Glutamatergic neuron (in vitro differentiated cells): ENCODE measurements at regions not wholly inside any gene's neighbourhood (a gene's known extent, or its start where the extent isn't known, plus 50 kb on each side); places are given as distances from the start of the nearest gene placed in this dataset.
"Not testable (repeated sequence)": the region's sequence is repeated elsewhere in the genome, so short reads cannot be mapped to it uniquely, and the experiment has no call there.

Experiments used
- DNase-seq: peaks from one replicate; pipeline ENCODE4 v3.0.0; 2022
- H3K27ac Mint-ChIP-seq: one replicate; pipeline ENCODE4 v1.8.0; 2020; ENCODE audit warnings: mild to moderate bottlenecking, mixed read lengths, inconsistent platforms; ENCODE audit not compliant: unreplicated experiment
- H3K27me3 Mint-ChIP-seq: one replicate; pipeline ENCODE4 v1.8.0; 2020; ENCODE audit warnings: mild to moderate bottlenecking, moderate library complexity, mixed read lengths, inconsistent platforms; ENCODE audit not compliant: unreplicated experiment
- H3K36me3 Mint-ChIP-seq: one replicate; pipeline ENCODE4 v1.8.0; 2020; ENCODE audit warnings: mild to moderate bottlenecking, mixed read lengths, inconsistent platforms; ENCODE audit not compliant: unreplicated experiment
- H3K4me1 Mint-ChIP-seq: one replicate; pipeline ENCODE4 v1.8.0; 2020; ENCODE audit warnings: mild to moderate bottlenecking, low read depth, mixed read lengths, inconsistent platforms; ENCODE audit not compliant: unreplicated experiment
- H3K4me3 Mint-ChIP-seq: one replicate; pipeline ENCODE4 v1.8.0; 2020; ENCODE audit warnings: mild to moderate bottlenecking, mixed read lengths, inconsistent platforms; ENCODE audit not compliant: unreplicated experiment
- H3K9me3 Mint-ChIP-seq: one replicate; pipeline ENCODE4 v1.8.0; 2020; ENCODE audit warnings: mild to moderate bottlenecking, moderate library complexity, mixed read lengths, inconsistent platforms; ENCODE audit not compliant: unreplicated experiment
- CTCF ChIP-seq: fragments of 200-600 bp; sonication (generic); IDR thresholded peaks from one replicate; pipeline ENCODE4 v1.5.0; 2021; ENCODE audit not compliant: partially characterized antibody, unreplicated experiment

- no peak overlapping the region for H3K4me3 Mint-ChIP-seq
- H3K4me1 Mint-ChIP-seq = no peaks in the 10 kb centered on the region
Measured at GRCh38 chr1:57578099-57578498, 154.2 kb upstream of the DAB1 start.

GRCh38 chr1:57576756-57577155 lies 152.9 kb upstream of the DAB1 start:
- H3K27ac Mint-ChIP-seq = no peak overlapping the region
- H3K27me3 Mint-ChIP-seq = no peaks in the 10 kb centered on the region
- H3K4me3 Mint-ChIP-seq = no peak overlapping the region
- no peaks in the 10 kb centered on the region for H3K4me1 Mint-ChIP-seq
- H3K9me3 Mint-ChIP-seq = no peaks in the 10 kb centered on the region
- no peaks in the 10 kb centered on the region for H3K36me3 Mint-ChIP-seq
- TF ChIP-seq CTCF = no peak
- no peak for DNase-seq

More at GRCh38 chr1:57578099-57578498, 154.2 kb upstream of the DAB1 start:
- Mint-ChIP-seq H3K27me3 (no peaks in the 10 kb centered on the region), H3K36me3 (no peaks in the 10 kb centered on the region), H3K27ac (no peak overlapping the region), H3K9me3 (no peaks in the 10 kb centered on the region)
- no peak for TF ChIP-seq CTCF
- DNase-seq = no peak

- Mint-ChIP-seq H3K27ac (no peak overlapping the region), H3K27me3 (peaks cover 2% of the 10 kb centered on the region), H3K36me3 (no peaks in the 10 kb centered on the region), H3K4me3 (no peak overlapping the region), H3K4me1 (no peaks in the 10 kb centered on the region), H3K9me3 (no peaks in the 10 kb centered on the region)
- TF ChIP-seq CTCF = no peak
- DNase-seq = no peak
Measured at GRCh38 chr1:57572016-57572415, 148.2 kb upstream of the DAB1 start.

- not testable (repeated sequence) for H3K9me3 Mint-ChIP-seq, H3K4me1 Mint-ChIP-seq, H3K27me3 Mint-ChIP-seq, DNase-seq, H3K4me3 Mint-ChIP-seq, H3K36me3 Mint-ChIP-seq, H3K27ac Mint-ChIP-seq
Measured at GRCh38 chr1:57558066-57558465, 134.2 kb upstream of the DAB1 start.

- H3K36me3 Mint-ChIP-seq = no peaks in the 10 kb centered on the region
- TF ChIP-seq CTCF = no peak
- DNase-seq = no peak
- H3K4me3 Mint-ChIP-seq = no peak overlapping the region
- peaks cover 4% of the 10 kb centered on the region for H3K4me1 Mint-ChIP-seq
- no peaks in the 10 kb centered on the region for H3K27me3 Mint-ChIP-seq
- H3K9me3 Mint-ChIP-seq = no peaks in the 10 kb centered on the region
- H3K27ac Mint-ChIP-seq = no peak overlapping the region
Measured at GRCh38 chr1:57553666-57554065, 129.8 kb upstream of the DAB1 start.

- Mint-ChIP-seq H3K9me3 (no peaks in the 10 kb centered on the region), H3K27ac (no peak overlapping the region), H3K4me3 (no peak overlapping the region), H3K27me3 (no peaks in the 10 kb centered on the region), H3K36me3 (no peaks in the 10 kb centered on the region), H3K4me1 (peaks cover 4% of the 10 kb centered on the region)
- TF ChIP-seq CTCF = no peak
- DNase-seq = no peak
Measured at GRCh38 chr1:57551476-57551875, 127.6 kb upstream of the DAB1 start.
